HFFc6 (cell line): ENCODE measurements at regions not wholly inside any gene's neighbourhood (a gene's known extent, or its start where the extent isn't known, plus 50 kb on each side); places are given as distances from the start of the nearest gene placed in this dataset.

Experiments used
- DNase-seq: peaks from one replicate; pipeline ENCODE4 v3.0.0-alpha.2; 2018
- H3K27ac Mint-ChIP-seq: 2 replicates; pipeline ENCODE4 v1.8.0; 2020; ENCODE audit warnings: mild to moderate bottlenecking, mixed read lengths
- H3K27me3 Mint-ChIP-seq: 2 replicates; pipeline ENCODE4 v1.8.0; 2021; ENCODE audit warnings: mild to moderate bottlenecking, moderate library complexity, mixed read lengths; ENCODE audit not compliant: insufficient read depth
- H3K36me3 Mint-ChIP-seq: 2 replicates; pipeline ENCODE4 v1.8.0; 2021; ENCODE audit warnings: low read depth, mixed read lengths
- H3K4me1 Mint-ChIP-seq: 2 replicates; pipeline ENCODE4 v1.8.0; 2020; ENCODE audit warnings: low read depth, mixed read lengths
- H3K4me3 Mint-ChIP-seq: 2 replicates; pipeline ENCODE4 v1.8.0; 2020; ENCODE audit warnings: mild to moderate bottlenecking, moderate library complexity, mixed read lengths
- H3K9me3 Mint-ChIP-seq: 2 replicates; pipeline ENCODE4 v1.8.0; 2020; ENCODE audit warnings: mild to moderate bottlenecking, mixed read lengths
- CTCF ChIP-seq: fragments of 200-600 bp; sonication (generic); IDR thresholded peaks from 2 replicates; pipeline ENCODE4 v1.5.0; 2021; ENCODE audit warnings: antibody characterized with exemption, mild to moderate bottlenecking

- H3K27me3 Mint-ChIP-seq: no peaks in the 10 kb centered on the region
- no peak for TF ChIP-seq CTCF
- no peak for DNase-seq
- H3K27ac Mint-ChIP-seq: no peak overlapping the region
- H3K4me3 Mint-ChIP-seq: no peak overlapping the region
- no peaks in the 10 kb centered on the region for H3K4me1 Mint-ChIP-seq
- peaks cover 6% of the 10 kb centered on the region for H3K36me3 Mint-ChIP-seq
- peaks cover 58% of the 10 kb centered on the region for H3K9me3 Mint-ChIP-seq
These were observed 1347.2 kb upstream of the DDX18 start for GRCh38 chr2:116467243-116467642.

- H3K27me3 Mint-ChIP-seq: no peaks in the 10 kb centered on the region
- H3K4me1 Mint-ChIP-seq: no peaks in the 10 kb centered on the region
- no peaks in the 10 kb centered on the region for H3K36me3 Mint-ChIP-seq
- TF ChIP-seq CTCF: no peak
- H3K9me3 Mint-ChIP-seq: peaks cover 9% of the 10 kb centered on the region; the same call in 1 of the 2 replicates
- no peak for DNase-seq
- H3K27ac Mint-ChIP-seq: no peak overlapping the region
- no peak overlapping the region for H3K4me3 Mint-ChIP-seq
These were observed 1337.3 kb upstream of the DDX18 start for GRCh38 chr2:116477229-116477628.

- Mint-ChIP-seq H3K9me3 (peaks cover 41% of the 10 kb centered on the region), H3K4me1 (no peaks in the 10 kb centered on the region), H3K36me3 (no peaks in the 10 kb centered on the region), H3K4me3 (no peak overlapping the region), H3K27me3 (no peaks in the 10 kb centered on the region), H3K27ac (no peak overlapping the region)
- TF ChIP-seq CTCF: no peak
- no peak for DNase-seq
These were observed 1327.2 kb upstream of the DDX18 start for GRCh38 chr2:116487336-116487735.

- TF ChIP-seq CTCF: no peak
- DNase-seq: no peak
- peaks cover 37% of the 10 kb centered on the region for H3K9me3 Mint-ChIP-seq
- H3K27me3 Mint-ChIP-seq: no peaks in the 10 kb centered on the region
- H3K4me3 Mint-ChIP-seq: no peak overlapping the region
- H3K36me3 Mint-ChIP-seq: no peaks in the 10 kb centered on the region
- no peaks in the 10 kb centered on the region for H3K4me1 Mint-ChIP-seq
- H3K27ac Mint-ChIP-seq: no peak overlapping the region
These were observed 1325.2 kb upstream of the DDX18 start for GRCh38 chr2:116489292-116489691.

- Mint-ChIP-seq H3K27me3 (no peaks in the 10 kb centered on the region), H3K4me1 (no peaks in the 10 kb centered on the region), H3K36me3 (no peaks in the 10 kb centered on the region), H3K9me3 (peaks cover 36% of the 10 kb centered on the region), H3K27ac (no peak overlapping the region), H3K4me3 (no peak overlapping the region)
- DNase-seq: no peak
- TF ChIP-seq CTCF: no peak
These were observed 1324.5 kb upstream of the DDX18 start for GRCh38 chr2:116489944-116490343.

- Mint-ChIP-seq H3K27ac (no peak overlapping the region), H3K4me3 (no peak overlapping the region), H3K9me3 (peaks cover 31% of the 10 kb centered on the region)
These were observed 1323.9 kb upstream of the DDX18 start for GRCh38 chr2:116490511-116491145.

More at GRCh38 chr2:116490511-116491145, 1323.9 kb upstream of the DDX18 start:
- Mint-ChIP-seq H3K27me3 (no peaks in the 10 kb centered on the region), H3K4me1 (no peaks in the 10 kb centered on the region), H3K36me3 (no peaks in the 10 kb centered on the region)
- TF ChIP-seq CTCF: no peak
- DNase-seq: no peak
